Smooth muscle cell (in vitro differentiated cells): ENCODE measurements at regions not wholly inside any gene's neighbourhood (a gene's known extent, or its start where the extent isn't known, plus 50 kb on each side); places are given as distances from the start of the nearest gene placed in this dataset.
"Not testable (repeated sequence)": the region's sequence is repeated elsewhere in the genome, so short reads cannot be mapped to it uniquely, and the experiment has no call there.

Experiments
- DNase-seq: peaks from one replicate; lab custom pipeline; 2025; ENCODE audit not compliant: unreplicated experiment; lab: John Stamatoyannopoulos, UW
- H2AFZ ChIP-seq: fragments of 200-600 bp; sonication (generic); 2 replicates; pipeline ENCODE4 v1.6.0; 2016; ENCODE audit warnings: antibody characterized with exemption, low read depth, mild to moderate bottlenecking
- H3F3A ChIP-seq: fragments of 200-600 bp; sonication (generic); 2 replicates; pipeline ENCODE4 v1.6.0; 2017; ENCODE audit warnings: antibody characterized with exemption, low read depth
- H3K27ac ChIP-seq: fragments of 200-600 bp; sonication (generic); 2 replicates; pipeline ENCODE4 v1.5.1; 2016; ENCODE audit warnings: low read depth, mild to moderate bottlenecking
- H3K27me3 ChIP-seq: fragments of 200-600 bp; sonication (generic); 2 replicates; pipeline ENCODE4 v1.6.1; 2016; ENCODE audit warnings: low read depth, mild to moderate bottlenecking
- H3K36me3 ChIP-seq: fragments of 200-600 bp; sonication (generic); 2 replicates; pipeline ENCODE4 v1.5.1; 2016; ENCODE audit warnings: low read depth
- H3K4me1 ChIP-seq: fragments of 200-600 bp; sonication (generic); 2 replicates; pipeline ENCODE4 v1.5.1; 2016; ENCODE audit warnings: low read depth
- H3K4me2 ChIP-seq: fragments of 200-600 bp; sonication (generic); 2 replicates; pipeline ENCODE4 v1.6.0; 2016; ENCODE audit warnings: mild to moderate bottlenecking
- H3K4me3 ChIP-seq: fragments of 200-600 bp; sonication (generic); 2 replicates; pipeline ENCODE4 v1.5.1; 2016; ENCODE audit warnings: mild to moderate bottlenecking
- H3K79me2 ChIP-seq: fragments of 200-600 bp; sonication (generic); 2 replicates; pipeline ENCODE4 v1.6.0; 2016; ENCODE audit warnings: low read depth, mild to moderate bottlenecking
- H3K9ac ChIP-seq: fragments of 200-600 bp; sonication (generic); 2 replicates; pipeline ENCODE4 v1.6.0; 2016; ENCODE audit warnings: low read depth
- H3K9me3 ChIP-seq: fragments of 200-600 bp; sonication (generic); replicated peaks from 2 replicates; pipeline ENCODE4 v1.5.1; 2016; ENCODE audit warnings: low read depth
- H4K20me1 ChIP-seq: fragments of 200-600 bp; sonication (generic); 2 replicates; pipeline ENCODE4 v1.6.0; 2016; ENCODE audit warnings: low read depth
- WGBS: methylation state at CpG from one replicate; pipeline ENCODE4 v1.1.7; 2016; ENCODE audit warnings: low lambda C conversion rate; 5-methylcytosine and 5-hydroxymethylcytosine counted together
- TF ChIP-seq, protein P1 (sequence below): fragments of 200-600 bp; sonication (generic); IDR thresholded peaks from 2 replicates; pipeline ENCODE4 v1.5.1; 2017; ENCODE audit warnings: borderline replicate concordance, mild to moderate bottlenecking, antibody characterized with exemption; ENCODE audit not compliant: insufficient read depth, poor library complexity, severe bottlenecking

DNA sequence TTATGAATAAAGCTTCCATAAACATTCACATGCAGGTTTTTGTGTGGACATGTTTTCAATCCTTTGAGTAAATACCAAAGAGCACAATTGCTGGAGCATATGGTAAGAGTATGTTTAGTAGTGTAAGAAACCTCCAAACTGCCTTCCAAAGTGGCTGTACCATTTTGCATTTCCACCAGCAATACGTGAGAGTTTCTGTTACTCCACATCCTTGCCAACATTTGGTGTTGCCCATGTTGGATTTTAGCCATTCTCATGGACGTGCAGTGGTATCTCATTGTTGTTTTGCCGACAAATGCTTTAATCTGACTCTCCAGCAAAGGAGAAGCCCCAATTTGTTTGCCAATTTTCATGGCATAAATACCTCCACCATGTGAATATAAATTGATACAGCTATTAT, 103.9 kb upstream of the TMEM45B start:
- Histone ChIP-seq H3K9me3 (no peaks in the 10 kb centered on the region), H2AFZ (no peak overlapping the region), H3K36me3 (no peaks in the 10 kb centered on the region), H3K4me1 (no peaks in the 10 kb centered on the region), H3K27me3 (no peaks in the 10 kb centered on the region), H3K9ac (no peak overlapping the region), H3K27ac (no peak overlapping the region), H3K4me3 (no peak overlapping the region), H3K79me2 (no peaks in the 10 kb centered on the region), H4K20me1 (no peaks in the 10 kb centered on the region), H3F3A (no peaks in the 10 kb centered on the region), H3K4me2 (no peak overlapping the region)
- 89% methylated on average over 3 of the region's 3 CpGs for WGBS
- TF ChIP-seq, protein P1, sequence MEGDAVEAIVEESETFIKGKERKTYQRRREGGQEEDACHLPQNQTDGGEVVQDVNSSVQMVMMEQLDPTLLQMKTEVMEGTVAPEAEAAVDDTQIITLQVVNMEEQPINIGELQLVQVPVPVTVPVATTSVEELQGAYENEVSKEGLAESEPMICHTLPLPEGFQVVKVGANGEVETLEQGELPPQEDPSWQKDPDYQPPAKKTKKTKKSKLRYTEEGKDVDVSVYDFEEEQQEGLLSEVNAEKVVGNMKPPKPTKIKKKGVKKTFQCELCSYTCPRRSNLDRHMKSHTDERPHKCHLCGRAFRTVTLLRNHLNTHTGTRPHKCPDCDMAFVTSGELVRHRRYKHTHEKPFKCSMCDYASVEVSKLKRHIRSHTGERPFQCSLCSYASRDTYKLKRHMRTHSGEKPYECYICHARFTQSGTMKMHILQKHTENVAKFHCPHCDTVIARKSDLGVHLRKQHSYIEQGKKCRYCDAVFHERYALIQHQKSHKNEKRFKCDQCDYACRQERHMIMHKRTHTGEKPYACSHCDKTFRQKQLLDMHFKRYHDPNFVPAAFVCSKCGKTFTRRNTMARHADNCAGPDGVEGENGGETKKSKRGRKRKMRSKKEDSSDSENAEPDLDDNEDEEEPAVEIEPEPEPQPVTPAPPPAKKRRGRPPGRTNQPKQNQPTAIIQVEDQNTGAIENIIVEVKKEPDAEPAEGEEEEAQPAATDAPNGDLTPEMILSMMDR: no peak
- no peak for DNase-seq

DNA sequence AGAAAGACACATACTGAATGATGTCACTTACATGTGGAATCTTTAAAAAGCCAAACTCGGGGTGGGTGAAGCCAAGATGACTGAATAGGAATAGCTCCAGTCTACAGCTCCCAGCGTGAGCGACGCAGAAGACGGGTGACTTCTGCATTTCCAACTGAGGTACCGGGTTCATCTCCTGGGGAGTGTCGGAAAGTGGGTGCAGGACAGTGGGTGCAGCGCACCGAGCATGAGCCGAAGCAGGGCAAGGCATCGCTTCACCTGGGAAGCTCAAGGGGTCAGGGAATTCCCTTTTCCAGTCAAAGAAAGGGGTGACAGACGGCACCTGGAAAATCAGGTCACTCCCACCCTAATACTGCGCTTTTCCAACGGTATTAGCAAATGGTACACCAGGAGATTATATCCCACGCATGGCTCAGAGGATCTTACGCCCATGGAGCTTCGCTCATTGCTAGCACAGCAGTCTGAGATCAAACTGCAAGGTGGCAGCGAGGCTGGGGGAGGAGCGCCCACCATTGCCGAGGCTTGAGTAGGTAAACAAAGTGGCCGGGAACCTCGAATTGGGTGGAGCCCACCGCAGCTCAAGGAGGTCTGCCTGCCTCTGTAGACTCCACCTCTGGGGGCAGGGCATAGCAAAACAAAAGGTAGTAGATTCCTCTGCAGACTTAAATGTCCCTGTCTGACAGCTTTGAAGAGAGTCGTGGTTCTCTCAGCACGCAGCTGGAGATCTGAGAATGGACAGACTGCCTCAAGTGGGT, 103.0 kb upstream of the TMEM45B start:
- not testable (repeated sequence) for H3K9ac ChIP-seq, H3K36me3 ChIP-seq, H3K27me3 ChIP-seq, H4K20me1 ChIP-seq, H3K9me3 ChIP-seq, DNase-seq, H2AFZ ChIP-seq, H3K79me2 ChIP-seq, H3F3A ChIP-seq, H3K27ac ChIP-seq, H3K4me3 ChIP-seq, H3K4me2 ChIP-seq, H3K4me1 ChIP-seq
- WGBS: 87% methylated on average over 25 of the region's 25 CpGs

DNA sequence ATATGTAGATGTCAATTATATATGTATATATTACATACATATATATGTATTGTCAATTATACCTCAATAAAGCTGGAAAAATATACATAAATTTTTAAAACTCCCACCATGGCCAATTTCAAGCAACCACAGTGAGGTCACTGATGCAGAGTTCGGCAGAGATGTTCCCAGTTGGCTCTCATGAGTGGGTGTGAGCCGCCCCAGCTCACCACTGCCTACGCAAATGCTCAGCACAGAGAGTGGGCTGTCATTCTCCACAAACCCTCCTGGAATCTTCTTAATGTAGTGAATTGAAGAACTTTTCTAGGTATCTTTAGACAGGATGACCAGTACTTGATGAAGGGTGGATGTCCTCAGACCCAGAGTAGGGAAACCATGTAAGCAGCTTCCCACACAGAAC, 96.6 kb upstream of the TMEM45B start:
- Histone ChIP-seq H3K9ac (no peak overlapping the region), H3K79me2 (no peaks in the 10 kb centered on the region), H3K27me3 (no peaks in the 10 kb centered on the region), H3K4me3 (no peak overlapping the region), H3F3A (no peaks in the 10 kb centered on the region), H2AFZ (no peak overlapping the region), H3K27ac (no peak overlapping the region), H3K36me3 (no peaks in the 10 kb centered on the region), H3K4me1 (no peaks in the 10 kb centered on the region), H3K4me2 (no peak overlapping the region), H3K9me3 (no peaks in the 10 kb centered on the region), H4K20me1 (no peaks in the 10 kb centered on the region)
- DNase-seq: no peak
- TF ChIP-seq, protein P1: no peak
- 70% methylated on average over 3 of the region's 3 CpGs for WGBS

DNA sequence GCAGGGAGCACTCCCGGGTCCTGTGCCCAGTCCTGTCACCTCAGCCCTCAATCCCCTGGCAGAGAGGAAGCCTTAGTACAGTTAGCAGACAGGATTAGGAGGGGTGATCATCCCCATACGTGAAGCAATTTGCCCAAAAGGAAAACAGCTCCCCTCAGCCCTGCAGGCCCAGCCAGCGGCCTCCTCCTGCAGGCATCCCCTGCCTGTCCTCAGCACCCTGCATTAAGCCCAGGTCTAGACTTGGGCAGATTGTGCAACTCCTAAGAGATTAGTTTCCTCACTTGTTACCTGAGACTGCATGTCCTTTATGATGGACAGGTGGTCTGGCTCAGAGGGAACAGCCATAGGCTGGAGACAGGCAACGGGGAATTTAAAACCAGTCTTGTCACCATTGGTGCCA, 95.5 kb upstream of the TMEM45B start:
- no peaks in the 10 kb centered on the region for H3K36me3 ChIP-seq
- H3K4me1 ChIP-seq: no peaks in the 10 kb centered on the region
- H3K27me3 ChIP-seq: no peaks in the 10 kb centered on the region
- no peak overlapping the region for H3K4me2 ChIP-seq
- no peak for DNase-seq
- H2AFZ ChIP-seq: no peak overlapping the region
- H3K9ac ChIP-seq: no peak overlapping the region
- no peaks in the 10 kb centered on the region for H3F3A ChIP-seq
- no peak overlapping the region for H3K27ac ChIP-seq
- TF ChIP-seq, protein P1: no peak
- H3K9me3 ChIP-seq: no peaks in the 10 kb centered on the region
- H4K20me1 ChIP-seq: no peaks in the 10 kb centered on the region
- 77% methylated on average over 4 of the region's 4 CpGs for whole genome bisulfite sequencing
- H3K4me3 ChIP-seq: no peak overlapping the region
- no peaks in the 10 kb centered on the region for H3K79me2 ChIP-seq
